Choroid plexus epithelial cell (primary cell): ENCODE measurements at regions not wholly inside any gene's neighbourhood (a gene's known extent, or its start where the extent isn't known, plus 50 kb on each side); places are given as distances from the start of the nearest gene placed in this dataset.

Source experiments
- DNase-seq: peaks from one replicate; pipeline ENCODE4 v3.0.0-alpha.2; 2010; ENCODE audit warnings: low read depth
- H3K4me3 ChIP-seq: 2 replicates; pipeline ENCODE4 v1.5.1; 2011; ENCODE audit warnings: low read depth, mild to moderate bottlenecking, control low read depth, low read length, moderate library complexity
- TF ChIP-seq, protein P1 (sequence below): conservative IDR thresholded peaks from 2 replicates; pipeline ENCODE4 v1.5.1; 2011; ENCODE audit warnings: low read depth, mild to moderate bottlenecking, control low read depth, inconsistent platforms, low read length, moderate library complexity

DNA sequence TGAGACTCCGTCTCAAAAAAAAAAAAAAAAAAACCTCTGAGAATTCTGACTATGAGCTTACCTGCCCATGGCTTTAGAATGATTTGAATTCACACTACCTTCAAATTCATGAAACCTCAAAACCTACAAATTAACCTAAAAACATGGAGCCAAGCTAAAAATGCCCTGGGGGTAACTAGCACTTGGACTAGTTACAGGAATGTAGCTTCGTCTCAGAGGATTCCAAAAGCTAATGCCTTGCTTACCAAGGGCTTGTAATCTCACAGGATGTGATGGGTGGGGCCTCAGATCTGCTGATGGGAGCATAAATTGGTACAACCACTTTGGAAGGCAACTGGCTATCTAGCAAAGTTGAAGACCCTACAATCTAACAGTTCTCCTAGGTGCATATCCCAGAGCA is 79.4 kb upstream of the SPRY1 start:
- no peak overlapping the region for H3K4me3 ChIP-seq
- TF ChIP-seq, protein P1, sequence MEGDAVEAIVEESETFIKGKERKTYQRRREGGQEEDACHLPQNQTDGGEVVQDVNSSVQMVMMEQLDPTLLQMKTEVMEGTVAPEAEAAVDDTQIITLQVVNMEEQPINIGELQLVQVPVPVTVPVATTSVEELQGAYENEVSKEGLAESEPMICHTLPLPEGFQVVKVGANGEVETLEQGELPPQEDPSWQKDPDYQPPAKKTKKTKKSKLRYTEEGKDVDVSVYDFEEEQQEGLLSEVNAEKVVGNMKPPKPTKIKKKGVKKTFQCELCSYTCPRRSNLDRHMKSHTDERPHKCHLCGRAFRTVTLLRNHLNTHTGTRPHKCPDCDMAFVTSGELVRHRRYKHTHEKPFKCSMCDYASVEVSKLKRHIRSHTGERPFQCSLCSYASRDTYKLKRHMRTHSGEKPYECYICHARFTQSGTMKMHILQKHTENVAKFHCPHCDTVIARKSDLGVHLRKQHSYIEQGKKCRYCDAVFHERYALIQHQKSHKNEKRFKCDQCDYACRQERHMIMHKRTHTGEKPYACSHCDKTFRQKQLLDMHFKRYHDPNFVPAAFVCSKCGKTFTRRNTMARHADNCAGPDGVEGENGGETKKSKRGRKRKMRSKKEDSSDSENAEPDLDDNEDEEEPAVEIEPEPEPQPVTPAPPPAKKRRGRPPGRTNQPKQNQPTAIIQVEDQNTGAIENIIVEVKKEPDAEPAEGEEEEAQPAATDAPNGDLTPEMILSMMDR, result no peak
- no peak for DNase-seq

DNA sequence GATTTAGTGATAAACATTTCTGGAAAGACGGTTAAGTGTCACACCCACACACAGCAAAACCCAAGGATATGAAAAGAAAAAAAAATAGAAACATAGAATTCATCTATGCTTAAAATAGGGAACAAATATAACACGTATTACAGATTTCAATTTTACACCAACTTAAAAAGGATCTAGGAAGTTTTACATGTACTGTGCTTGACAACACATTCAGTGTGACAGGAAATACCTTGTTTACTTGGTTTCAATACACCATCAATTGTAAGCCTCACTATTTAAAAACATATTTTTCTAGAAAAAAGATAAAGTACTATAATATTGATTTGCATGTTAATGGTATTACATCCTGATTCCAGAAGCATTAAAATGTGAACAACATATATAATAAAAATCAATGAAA is 77.0 kb upstream of the SPRY1 start:
- DNase-seq, result no peak
- TF ChIP-seq, protein P1, result no peak
- no peak overlapping the region for H3K4me3 ChIP-seq

DNA sequence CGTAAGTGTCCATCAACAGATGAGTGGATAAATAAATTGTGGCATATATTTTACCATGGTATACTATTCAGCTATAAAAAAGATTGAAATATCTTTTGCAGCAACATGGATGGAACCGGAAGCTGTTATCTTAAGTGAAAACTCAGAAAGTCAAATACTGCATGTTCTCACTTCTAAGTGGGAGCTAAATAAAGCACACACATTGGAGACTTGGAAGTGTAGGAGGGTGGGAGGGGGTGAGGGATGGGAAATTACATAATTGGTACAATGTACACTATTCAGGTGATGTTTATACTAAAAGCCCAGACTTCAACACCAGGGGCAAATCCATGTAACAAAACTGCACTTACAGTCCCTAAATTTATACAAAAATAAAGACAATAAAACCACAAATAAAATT is 72.6 kb upstream of the SPRY1 start:
- DNase-seq, result no peak
- H3K4me3 ChIP-seq, result no peak overlapping the region
- TF ChIP-seq, protein P1, result no peak

DNA sequence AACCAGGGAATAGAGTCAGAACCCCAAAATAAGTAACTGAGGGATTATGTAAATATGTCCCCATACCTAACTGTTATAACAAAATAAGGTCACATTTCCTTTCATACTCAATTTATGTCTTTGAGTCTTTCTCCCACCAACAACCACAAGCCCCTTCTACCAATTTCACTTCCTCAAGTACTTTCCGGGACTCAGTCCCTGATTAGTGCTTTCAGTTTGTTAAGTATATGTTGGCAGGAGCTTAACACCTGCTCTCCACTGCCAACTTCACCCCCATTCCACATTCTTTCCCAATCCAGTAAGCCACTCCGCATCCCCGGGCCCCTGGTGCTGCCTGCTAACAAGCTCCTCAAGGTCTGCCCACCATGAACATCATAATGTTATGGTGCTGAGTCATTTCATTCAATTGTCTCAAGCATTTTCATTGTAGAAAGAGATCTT is 71.3 kb upstream of the SPRY1 start:
- H3K4me3 ChIP-seq, result no peak overlapping the region
- DNase-seq, result no peak
- TF ChIP-seq, protein P1, result no peak

DNA sequence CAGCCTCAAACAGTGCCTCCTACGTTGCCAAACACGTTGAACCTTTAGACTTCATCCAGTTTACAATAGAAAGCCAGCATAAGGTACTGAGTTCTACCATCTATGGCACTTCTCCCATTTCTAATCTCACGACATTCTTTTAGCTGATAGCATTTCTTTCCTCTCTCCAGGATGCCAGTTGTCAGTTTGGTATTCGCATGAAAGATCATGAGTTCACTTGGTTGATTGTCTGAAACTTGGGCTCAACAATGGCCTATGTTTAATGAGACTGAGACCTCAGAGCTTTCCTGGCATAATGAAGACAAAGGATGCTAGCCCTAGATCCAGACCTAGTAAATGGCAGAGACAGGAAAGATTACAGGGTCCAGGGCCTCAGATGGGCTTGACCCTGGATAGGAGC is 69.2 kb upstream of the SPRY1 start:
- TF ChIP-seq, protein P1, result no peak
- no peak for DNase-seq
- no peak overlapping the region for H3K4me3 ChIP-seq

DNA sequence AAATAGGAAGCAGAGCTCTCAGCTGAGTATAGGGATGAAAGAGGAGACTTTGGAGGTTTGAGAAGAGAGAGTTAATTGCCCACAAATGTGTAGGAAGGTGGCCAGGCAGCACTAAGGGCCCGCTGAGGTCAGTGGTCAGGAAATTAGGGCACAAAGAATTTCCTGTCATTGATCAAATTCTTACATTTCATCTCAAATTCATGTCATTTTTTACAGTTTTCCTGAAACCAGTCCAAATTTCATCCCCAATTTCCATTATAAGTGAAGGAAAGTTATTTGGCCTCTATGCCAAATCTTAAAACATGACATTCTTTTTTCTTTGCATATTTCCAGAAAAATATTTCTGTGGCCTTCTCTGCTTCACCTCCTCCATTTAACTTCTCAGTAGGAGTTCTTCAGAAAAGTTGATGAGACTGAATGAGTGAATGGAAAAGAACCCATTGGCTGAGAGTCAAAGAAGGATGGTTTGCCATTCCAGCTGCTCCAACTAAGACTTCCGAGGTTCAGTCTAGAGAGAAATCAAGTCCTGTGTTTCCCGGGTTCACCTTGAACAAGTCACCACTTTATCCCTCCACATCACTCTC is 68.7 kb upstream of the SPRY1 start:
- TF ChIP-seq, protein P1, result no peak
- no peak for DNase-seq

DNA sequence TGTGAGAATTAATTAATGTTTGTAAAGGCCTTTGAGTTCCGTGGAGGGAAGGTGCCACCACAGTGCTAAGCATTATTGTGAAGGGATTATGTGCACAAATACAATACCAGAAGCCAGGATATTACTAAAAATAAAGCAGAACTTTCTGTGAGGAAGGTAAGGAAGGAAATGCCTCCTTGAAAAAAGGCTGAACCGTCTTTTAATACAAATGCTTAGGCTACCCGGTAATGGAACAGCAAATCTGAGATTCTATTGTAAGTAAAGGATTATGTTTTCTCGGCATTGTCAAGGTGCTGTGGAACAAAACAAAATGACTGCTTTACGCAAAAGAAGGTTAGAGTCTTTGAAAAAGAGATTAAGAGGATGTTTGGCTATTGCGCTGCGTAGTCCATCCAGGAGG is 57.9 kb upstream of the SPRY1 start:
- H3K4me3 ChIP-seq, result no peak overlapping the region
- DNase-seq, result no peak
- TF ChIP-seq, protein P1, result no peak

More for the DNA sequence above, 68.7 kb upstream of the SPRY1 start:
- no peak overlapping the region for H3K4me3 ChIP-seq
